ENCODE measurements at regions not wholly inside any gene's neighbourhood (a gene's known extent, or its start where the extent isn't known, plus 50 kb on each side); places are given as distances from the start of the nearest gene placed in this dataset.
A peak's percentile ranks its signal among the peaks of the same experiment; 100 is the strongest.
"Not testable (repeated sequence)": the region's sequence is repeated elsewhere in the genome, so short reads cannot be mapped to it uniquely, and the experiment has no call there.

GRCh38 chr15:93941697-93942096 lies 289.7 kb upstream of the MCTP2 start:
- no peak for DNase-seq

DNA sequence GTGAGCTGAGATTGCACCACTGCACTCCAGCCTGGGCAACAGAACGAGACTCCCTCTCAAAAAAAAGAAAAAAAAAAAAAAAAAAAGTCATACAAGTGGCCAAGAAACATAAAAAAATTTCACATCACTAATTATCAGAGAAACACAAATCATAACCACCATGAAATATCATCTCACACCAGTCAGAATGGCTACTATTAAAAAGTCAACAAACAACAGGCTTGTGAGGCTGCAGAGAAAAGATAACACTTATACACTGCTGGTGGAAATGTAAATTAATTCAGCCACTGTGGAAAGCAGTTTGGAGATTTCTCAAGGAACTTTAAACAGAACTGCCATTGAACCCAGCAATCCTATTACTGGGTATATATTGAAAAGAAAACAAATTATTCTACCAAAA lies 291.1 kb upstream of the MCTP2 start:
- DNase-seq, result no peak

DNA sequence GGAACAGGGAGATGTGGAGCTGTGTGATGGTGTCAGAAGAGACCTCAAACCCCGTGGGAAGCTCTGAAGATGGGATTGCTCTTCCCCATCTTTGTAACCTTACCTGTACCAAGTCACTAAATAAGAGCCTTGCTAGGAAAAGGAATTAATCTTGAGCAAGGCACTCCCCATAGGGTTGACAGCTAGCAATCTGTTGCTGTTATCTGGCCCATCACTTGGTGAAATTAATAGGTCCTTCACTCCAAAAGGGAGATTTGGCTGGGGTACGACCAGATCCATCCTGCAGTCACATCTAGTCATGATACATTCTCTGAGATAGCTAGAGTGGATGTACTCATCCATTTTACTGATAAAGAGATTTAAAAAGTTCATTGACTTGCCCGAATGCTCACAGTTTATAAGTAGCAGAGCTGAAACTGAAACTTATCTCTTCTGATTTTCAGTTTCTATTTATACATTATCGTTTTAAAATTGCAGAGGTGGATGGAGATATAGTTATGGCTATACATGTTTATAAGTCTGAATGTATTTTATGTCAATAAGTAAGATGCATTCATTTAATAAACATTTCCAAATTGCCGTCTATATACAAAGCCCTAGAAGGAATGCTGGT lies 299.1 kb upstream of the MCTP2 start:
- DNase-seq, result no peak

- DNase-seq, result no peak
Observed at GRCh38 chr15:93929375-93930094, 301.8 kb upstream of the MCTP2 start.

DNA sequence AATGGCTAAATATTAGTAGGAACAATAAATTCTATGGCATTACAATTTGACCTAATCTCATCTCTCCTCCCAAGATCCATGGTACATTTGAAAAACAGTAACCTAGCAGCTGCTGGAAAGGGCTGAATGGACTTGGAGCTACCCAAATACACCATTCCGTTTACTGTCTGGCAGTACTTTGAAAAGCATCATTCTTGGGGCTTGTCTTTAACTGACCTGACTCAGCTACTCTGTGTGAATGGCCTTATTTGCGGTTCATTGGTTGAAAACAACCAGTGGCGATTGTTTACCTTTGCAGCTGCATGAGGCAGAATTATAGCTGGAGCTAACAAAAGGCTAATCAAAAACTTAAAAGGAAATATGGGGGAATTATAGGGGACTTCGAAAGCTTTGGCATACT lies 311.2 kb upstream of the MCTP2 start:
- no peak for DNase-seq

GRCh38 chr15:93918801-93919200 lies 312.6 kb upstream of the MCTP2 start:
- not testable (repeated sequence) for DNase-seq

- no peak for DNase-seq
Observed at GRCh38 chr15:93917181-93917580, 314.2 kb upstream of the MCTP2 start.

GRCh38 chr15:93913871-93914270 lies 317.5 kb upstream of the MCTP2 start:
- DNase-seq, result no peak

- no peak for DNase-seq
Observed at GRCh38 chr15:93913310-93913709, 318.1 kb upstream of the MCTP2 start.

DNA sequence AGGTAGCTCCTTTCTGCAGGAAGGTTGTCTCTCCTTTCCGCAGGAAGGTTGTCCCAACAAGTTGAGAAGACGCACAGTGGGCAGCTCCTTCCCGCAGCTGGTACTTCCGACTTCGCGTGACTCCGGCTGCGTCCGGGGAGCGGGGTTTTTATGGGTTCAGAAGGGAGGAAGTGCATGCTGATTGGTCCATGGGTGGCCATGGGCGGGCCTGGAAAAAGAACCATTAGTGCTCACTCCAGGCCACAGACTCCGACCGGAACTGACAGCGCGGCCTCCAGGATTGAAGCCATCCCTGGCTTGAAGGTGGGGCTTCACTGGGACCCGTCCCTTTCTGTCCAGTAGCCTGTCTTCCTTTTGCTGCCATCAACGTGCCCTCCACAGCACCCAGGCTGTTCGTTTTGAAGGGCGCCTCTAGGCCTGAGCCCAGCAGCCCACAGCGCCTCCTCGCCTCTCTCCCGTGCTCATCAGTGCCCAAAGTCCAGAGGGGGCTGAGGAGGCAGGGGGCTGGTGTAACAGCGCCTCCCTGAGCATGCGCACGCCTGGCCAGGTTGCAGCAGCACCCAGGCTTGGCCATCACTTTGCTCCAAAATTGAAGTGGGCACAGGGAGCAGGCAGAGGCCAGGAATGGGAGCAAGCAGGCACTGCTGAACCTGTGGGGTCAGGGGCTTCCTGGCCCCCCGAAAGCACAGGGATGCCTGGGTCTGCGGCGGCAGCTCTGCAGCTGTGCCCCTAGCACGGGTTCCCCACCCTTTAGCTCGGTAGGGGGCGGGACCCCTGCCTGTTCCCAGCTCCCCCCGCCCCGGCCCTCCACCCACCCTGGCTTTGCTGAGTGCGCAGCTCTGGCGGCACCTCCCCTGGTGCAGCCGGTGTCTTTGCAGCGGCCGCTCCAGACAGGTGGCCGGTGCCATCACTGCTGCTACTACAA lies 330.6 kb upstream of the MCTP2 start:
- no peak for DNase-seq

GRCh38 chr15:93899817-93900216 lies 331.5 kb upstream of the MCTP2 start:
- no peak for DNase-seq

GRCh38 chr15:93897377-93897776 lies 334.0 kb upstream of the MCTP2 start:
- DNase-seq, result no peak

- DNase-seq, result no peak
Observed at GRCh38 chr15:93895976-93896770, 335.2 kb upstream of the MCTP2 start.

- no peak for DNase-seq
Observed at GRCh38 chr15:93894438-93895036, 336.8 kb upstream of the MCTP2 start.

- DNase-seq, result no peak
Observed at GRCh38 chr15:93887151-93887550, 344.2 kb upstream of the MCTP2 start.

- DNase-seq, result no peak
Observed at GRCh38 chr15:93882779-93883178, 348.6 kb upstream of the MCTP2 start.

GRCh38 chr15:93882141-93882540 lies 349.2 kb upstream of the MCTP2 start:
- DNase-seq, result no peak

DNA sequence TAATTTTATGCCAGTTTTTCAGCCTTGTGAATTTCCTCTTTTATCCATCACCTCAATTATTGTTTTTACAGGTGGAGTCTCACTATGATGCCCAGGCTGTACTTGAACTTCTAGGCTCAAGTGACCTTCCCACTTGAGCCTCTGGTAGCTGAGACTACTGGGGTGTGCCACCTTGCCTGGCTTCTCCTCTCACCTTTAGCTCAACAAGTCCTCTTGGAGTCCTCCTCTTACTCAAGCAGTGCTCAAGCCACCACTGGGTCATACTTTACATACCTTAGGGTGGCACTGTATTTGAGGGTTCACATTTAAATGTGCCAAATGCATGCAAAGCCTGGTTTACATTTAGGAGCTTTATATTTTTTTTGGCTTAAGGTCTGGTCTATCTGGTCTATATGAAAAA lies 350.1 kb upstream of the MCTP2 start:
- DNase-seq, result no peak

GRCh38 chr15:93880358-93880757 lies 351.0 kb upstream of the MCTP2 start:
- no peak for DNase-seq

DNA sequence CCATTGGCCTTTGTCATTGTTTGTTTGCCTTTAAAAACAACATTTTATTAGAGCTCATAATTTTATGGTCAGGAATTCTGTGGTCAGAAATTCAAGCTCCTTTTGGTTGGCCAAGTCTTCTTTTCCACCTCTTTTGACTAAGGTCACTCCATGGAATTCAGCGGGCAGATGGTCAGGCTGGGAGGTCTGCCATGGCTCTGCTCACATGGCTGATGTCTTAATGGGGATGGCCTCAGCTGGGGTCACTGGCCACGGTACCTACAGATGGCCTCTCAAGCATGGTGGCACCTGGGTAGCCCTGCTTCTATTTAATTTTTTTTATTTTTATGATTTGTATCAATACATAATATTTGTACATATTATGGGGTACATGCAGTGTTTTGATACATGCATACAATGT lies 360.8 kb upstream of the MCTP2 start:
- no peak for DNase-seq

GRCh38 chr15:93866948-93867347 lies 364.4 kb upstream of the MCTP2 start:
- DNase-seq, result no peak

- peak; percentile 6 for DNase-seq
Observed at GRCh38 chr15:93866476-93866875, 364.9 kb upstream of the MCTP2 start.

Measured in right kidney (tissue), 1 donor.